Smooth muscle cell (in vitro differentiated cells): ENCODE measurements at regions not wholly inside any gene's neighbourhood (a gene's known extent, or its start where the extent isn't known, plus 50 kb on each side); places are given as distances from the start of the nearest gene placed in this dataset.
"Not testable (repeated sequence)": the region's sequence is repeated elsewhere in the genome, so short reads cannot be mapped to it uniquely, and the experiment has no call there.

Source experiments
- DNase-seq: peaks from one replicate; lab custom pipeline; 2025; ENCODE audit not compliant: unreplicated experiment; lab: John Stamatoyannopoulos, UW
- H2AFZ ChIP-seq: fragments of 200-600 bp; sonication (generic); 2 replicates; pipeline ENCODE4 v1.6.0; 2016; ENCODE audit warnings: antibody characterized with exemption, low read depth, mild to moderate bottlenecking
- H3F3A ChIP-seq: fragments of 200-600 bp; sonication (generic); 2 replicates; pipeline ENCODE4 v1.6.0; 2017; ENCODE audit warnings: antibody characterized with exemption, low read depth
- H3K27ac ChIP-seq: fragments of 200-600 bp; sonication (generic); 2 replicates; pipeline ENCODE4 v1.5.1; 2016; ENCODE audit warnings: low read depth, mild to moderate bottlenecking
- H3K27me3 ChIP-seq: fragments of 200-600 bp; sonication (generic); 2 replicates; pipeline ENCODE4 v1.6.1; 2016; ENCODE audit warnings: low read depth, mild to moderate bottlenecking
- H3K36me3 ChIP-seq: fragments of 200-600 bp; sonication (generic); 2 replicates; pipeline ENCODE4 v1.5.1; 2016; ENCODE audit warnings: low read depth
- H3K4me1 ChIP-seq: fragments of 200-600 bp; sonication (generic); 2 replicates; pipeline ENCODE4 v1.5.1; 2016; ENCODE audit warnings: low read depth
- H3K4me2 ChIP-seq: fragments of 200-600 bp; sonication (generic); 2 replicates; pipeline ENCODE4 v1.6.0; 2016; ENCODE audit warnings: mild to moderate bottlenecking
- H3K4me3 ChIP-seq: fragments of 200-600 bp; sonication (generic); 2 replicates; pipeline ENCODE4 v1.5.1; 2016; ENCODE audit warnings: mild to moderate bottlenecking
- H3K79me2 ChIP-seq: fragments of 200-600 bp; sonication (generic); 2 replicates; pipeline ENCODE4 v1.6.0; 2016; ENCODE audit warnings: low read depth, mild to moderate bottlenecking
- H3K9ac ChIP-seq: fragments of 200-600 bp; sonication (generic); 2 replicates; pipeline ENCODE4 v1.6.0; 2016; ENCODE audit warnings: low read depth
- H3K9me3 ChIP-seq: fragments of 200-600 bp; sonication (generic); replicated peaks from 2 replicates; pipeline ENCODE4 v1.5.1; 2016; ENCODE audit warnings: low read depth
- H4K20me1 ChIP-seq: fragments of 200-600 bp; sonication (generic); 2 replicates; pipeline ENCODE4 v1.6.0; 2016; ENCODE audit warnings: low read depth
- WGBS: methylation state at CpG from one replicate; pipeline ENCODE4 v1.1.7; 2016; ENCODE audit warnings: low lambda C conversion rate; 5-methylcytosine and 5-hydroxymethylcytosine counted together
- TF ChIP-seq, protein P1 (sequence below): fragments of 200-600 bp; sonication (generic); IDR thresholded peaks from 2 replicates; pipeline ENCODE4 v1.5.1; 2017; ENCODE audit warnings: borderline replicate concordance, mild to moderate bottlenecking, antibody characterized with exemption; ENCODE audit not compliant: insufficient read depth, poor library complexity, severe bottlenecking

DNA sequence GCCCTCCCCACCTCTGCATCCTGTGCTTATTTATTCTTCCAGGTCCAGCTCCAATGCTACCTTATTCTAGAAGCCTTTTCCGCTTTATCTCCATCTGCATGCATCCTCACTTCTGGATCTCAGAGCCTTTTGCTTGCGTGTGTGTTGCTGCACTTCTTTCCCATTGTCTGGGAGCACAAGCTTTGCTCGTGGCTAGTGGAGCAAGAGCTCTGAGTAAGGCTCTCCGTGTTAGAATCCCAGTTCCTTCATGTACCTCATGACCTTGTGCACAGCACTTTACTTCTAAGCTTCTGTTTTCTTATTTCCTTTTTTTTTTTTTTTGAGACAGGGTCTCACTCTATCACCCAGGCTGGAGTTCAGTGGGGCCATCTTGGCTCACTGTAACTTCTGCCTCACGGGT, 140.0 kb upstream of the POU3F1 start:
- Histone ChIP-seq H2AFZ (no peak overlapping the region), H3K27me3 (peaks cover 13% of the 10 kb centered on the region), H3K79me2 (no peaks in the 10 kb centered on the region), H3K4me2 (no peak overlapping the region), H3K27ac (no peak overlapping the region), H3K9me3 (no peaks in the 10 kb centered on the region), H3K36me3 (no peaks in the 10 kb centered on the region), H3K9ac (no peak overlapping the region), H4K20me1 (no peaks in the 10 kb centered on the region), H3K4me3 (no peak overlapping the region), H3K4me1 (no peaks in the 10 kb centered on the region), H3F3A (no peaks in the 10 kb centered on the region)
- DNase-seq: no peak
- WGBS: 90% methylated on average over 5 of the region's 5 CpGs
- TF ChIP-seq, protein P1, sequence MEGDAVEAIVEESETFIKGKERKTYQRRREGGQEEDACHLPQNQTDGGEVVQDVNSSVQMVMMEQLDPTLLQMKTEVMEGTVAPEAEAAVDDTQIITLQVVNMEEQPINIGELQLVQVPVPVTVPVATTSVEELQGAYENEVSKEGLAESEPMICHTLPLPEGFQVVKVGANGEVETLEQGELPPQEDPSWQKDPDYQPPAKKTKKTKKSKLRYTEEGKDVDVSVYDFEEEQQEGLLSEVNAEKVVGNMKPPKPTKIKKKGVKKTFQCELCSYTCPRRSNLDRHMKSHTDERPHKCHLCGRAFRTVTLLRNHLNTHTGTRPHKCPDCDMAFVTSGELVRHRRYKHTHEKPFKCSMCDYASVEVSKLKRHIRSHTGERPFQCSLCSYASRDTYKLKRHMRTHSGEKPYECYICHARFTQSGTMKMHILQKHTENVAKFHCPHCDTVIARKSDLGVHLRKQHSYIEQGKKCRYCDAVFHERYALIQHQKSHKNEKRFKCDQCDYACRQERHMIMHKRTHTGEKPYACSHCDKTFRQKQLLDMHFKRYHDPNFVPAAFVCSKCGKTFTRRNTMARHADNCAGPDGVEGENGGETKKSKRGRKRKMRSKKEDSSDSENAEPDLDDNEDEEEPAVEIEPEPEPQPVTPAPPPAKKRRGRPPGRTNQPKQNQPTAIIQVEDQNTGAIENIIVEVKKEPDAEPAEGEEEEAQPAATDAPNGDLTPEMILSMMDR: no peak

DNA sequence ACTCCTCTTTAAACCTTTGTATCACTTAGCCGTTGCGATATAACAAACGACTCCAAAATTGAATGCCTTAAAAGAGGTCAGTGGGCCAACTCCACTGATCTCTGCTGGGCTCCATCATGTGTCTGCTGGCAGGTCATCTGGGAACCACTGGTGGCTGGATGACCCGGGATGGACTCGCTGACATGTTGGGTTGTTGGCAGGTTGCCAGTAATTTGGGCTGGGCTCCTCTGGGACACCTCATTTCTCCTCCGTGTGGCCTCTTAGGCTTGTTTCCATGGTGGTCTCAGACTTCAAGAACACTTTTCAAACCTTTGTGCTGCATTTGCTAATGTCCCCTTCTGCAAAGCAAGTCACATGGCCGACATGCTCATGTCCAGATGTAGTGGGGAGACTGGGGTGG, 139.3 kb upstream of the POU3F1 start:
- Histone ChIP-seq H3K36me3 (no peaks in the 10 kb centered on the region), H3K27me3 (peaks cover 13% of the 10 kb centered on the region), H2AFZ (no peak overlapping the region), H3K79me2 (no peaks in the 10 kb centered on the region), H4K20me1 (no peaks in the 10 kb centered on the region), H3K4me2 (no peak overlapping the region), H3K4me1 (no peaks in the 10 kb centered on the region), H3K9me3 (no peaks in the 10 kb centered on the region), H3K4me3 (no peak overlapping the region), H3K27ac (no peak overlapping the region), H3F3A (no peaks in the 10 kb centered on the region), H3K9ac (no peak overlapping the region)
- DNase-seq: no peak
- TF ChIP-seq, protein P1: no peak
- WGBS: 96% methylated on average over 7 of the region's 7 CpGs

DNA sequence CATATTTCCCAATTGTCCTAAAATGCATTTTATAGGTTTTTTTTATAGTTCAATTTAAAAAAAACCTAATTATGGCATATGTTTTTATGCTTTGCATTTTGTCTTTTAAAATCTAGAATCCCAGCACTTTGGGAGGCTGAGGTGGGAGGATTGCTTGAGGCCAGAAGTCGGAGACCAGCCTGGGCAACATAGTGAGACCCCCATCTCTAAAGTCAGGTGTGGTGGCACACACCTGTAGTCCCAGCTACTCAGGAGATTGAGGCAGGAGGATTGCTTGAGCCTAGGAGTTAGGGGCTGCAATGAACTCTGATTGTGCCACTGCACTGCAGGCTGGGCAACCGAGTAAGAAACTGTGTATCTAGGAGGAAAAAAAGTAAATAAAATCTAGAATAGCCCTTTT, 137.2 kb upstream of the POU3F1 start:
- 95% methylated on average over 2 of the region's 2 CpGs for WGBS
- no peak overlapping the region for H3K27ac ChIP-seq
- H3K79me2 ChIP-seq: no peaks in the 10 kb centered on the region
- no peak overlapping the region for H3K9ac ChIP-seq
- H3K4me1 ChIP-seq: no peaks in the 10 kb centered on the region
- no peak overlapping the region for H3K4me3 ChIP-seq
- TF ChIP-seq, protein P1: no peak
- no peak overlapping the region for H2AFZ ChIP-seq
- DNase-seq: no peak
- H3K27me3 ChIP-seq: peaks cover 7% of the 10 kb centered on the region
- no peaks in the 10 kb centered on the region for H3K9me3 ChIP-seq
- no peaks in the 10 kb centered on the region for H4K20me1 ChIP-seq
- H3K4me2 ChIP-seq: no peak overlapping the region
- H3F3A ChIP-seq: no peaks in the 10 kb centered on the region
- H3K36me3 ChIP-seq: no peaks in the 10 kb centered on the region

DNA sequence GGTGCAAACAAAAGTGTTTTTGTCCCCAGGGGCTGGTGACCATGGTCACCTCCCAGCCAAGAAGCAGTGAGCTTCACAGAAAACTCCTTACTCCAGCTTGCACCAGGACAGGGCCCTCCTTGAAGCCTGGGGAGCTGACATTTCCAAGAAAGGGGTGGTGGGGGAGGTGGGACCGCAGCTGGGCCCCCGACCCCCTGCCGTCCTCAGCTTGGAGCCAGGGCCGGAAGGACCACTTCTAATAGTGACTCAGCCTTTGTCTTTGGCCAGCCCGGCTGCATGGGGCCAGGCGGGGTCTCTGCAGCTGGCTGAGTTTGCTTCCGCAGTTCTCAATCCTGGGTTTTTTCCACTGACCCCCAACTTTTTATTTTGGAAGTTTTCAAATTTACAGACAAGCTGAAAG, 136.5 kb upstream of the POU3F1 start:
- H3F3A ChIP-seq: no peaks in the 10 kb centered on the region
- H3K27ac ChIP-seq: no peak overlapping the region
- no peak overlapping the region for H2AFZ ChIP-seq
- WGBS: 40% methylated on average over 7 of the region's 7 CpGs
- H3K79me2 ChIP-seq: no peaks in the 10 kb centered on the region
- H3K9me3 ChIP-seq: no peaks in the 10 kb centered on the region
- peaks cover 7% of the 10 kb centered on the region for H3K27me3 ChIP-seq
- no peak overlapping the region for H3K4me2 ChIP-seq
- no peaks in the 10 kb centered on the region for H3K36me3 ChIP-seq
- TF ChIP-seq, protein P1: no peak
- no peak for DNase-seq
- no peak overlapping the region for H3K9ac ChIP-seq
- H3K4me1 ChIP-seq: no peaks in the 10 kb centered on the region
- no peaks in the 10 kb centered on the region for H4K20me1 ChIP-seq
- H3K4me3 ChIP-seq: no peak overlapping the region

DNA sequence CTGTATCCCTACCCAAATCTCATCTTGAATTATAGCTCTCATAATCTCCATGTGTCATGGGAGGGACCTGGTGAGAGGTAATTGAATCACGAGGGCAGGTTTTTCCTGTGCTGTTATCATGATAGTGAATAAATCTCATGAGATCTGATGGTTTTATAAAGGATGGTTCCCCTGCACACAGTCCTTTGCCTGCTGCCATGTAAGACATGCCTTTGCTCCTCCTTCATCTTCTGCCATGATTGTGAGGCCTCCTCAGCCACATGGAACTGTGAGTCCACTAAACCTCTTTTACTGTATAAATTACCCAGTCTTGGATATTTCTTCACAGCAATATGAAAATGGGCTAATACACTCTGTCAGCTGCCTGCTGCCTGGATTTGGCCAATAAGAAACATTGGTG, 133.8 kb upstream of the POU3F1 start:
- not testable (repeated sequence) for DNase-seq, H3K36me3 ChIP-seq, H3K9ac ChIP-seq, H2AFZ ChIP-seq, H3K27me3 ChIP-seq, H3K79me2 ChIP-seq, H3F3A ChIP-seq, H3K9me3 ChIP-seq, H3K4me1 ChIP-seq, H3K4me3 ChIP-seq, H4K20me1 ChIP-seq, H3K4me2 ChIP-seq, H3K27ac ChIP-seq
- WGBS: 94% methylated on average over 1 of the region's 1 CpG
